ENCODE measurements at regions not wholly inside any gene's neighbourhood (a gene's known extent, or its start where the extent isn't known, plus 50 kb on each side); places are given as distances from the start of the nearest gene placed in this dataset.
"Not testable (repeated sequence)": the region's sequence is repeated elsewhere in the genome, so short reads cannot be mapped to it uniquely, and the experiment has no call there.

DNA sequence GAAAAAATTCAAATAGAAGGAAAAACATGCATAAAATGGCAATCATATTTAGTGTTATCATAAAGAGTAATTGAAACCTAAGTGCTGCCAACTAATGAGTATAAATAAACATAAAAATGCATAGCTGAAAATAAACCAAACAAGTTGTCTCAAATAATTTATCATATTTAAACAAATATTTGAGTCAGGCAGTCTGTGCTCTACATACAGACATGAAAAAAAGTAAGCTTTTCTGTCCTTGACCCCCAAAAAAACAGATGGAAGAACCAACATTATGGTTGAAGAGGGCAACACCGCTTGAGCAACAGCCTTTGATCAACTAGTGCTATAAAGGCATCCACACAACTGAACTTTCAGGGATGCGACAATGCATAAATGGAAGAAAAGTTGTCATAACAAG is 735.1 kb upstream of the MIR17HG start:
- no peak for DNase-seq
- intact Hi-C loops (cut with DNase I) = no loop called here

GRCh38 chr13:90613076-90613795 is 734.3 kb upstream of the MIR17HG start:
- intact Hi-C loops (cut with DNase I) = no loop called here
- ATAC-seq (ENCODE audit: poor library complexity) (no peak), DNase-seq (no peak)

More for the DNA sequence above, 735.1 kb upstream of the MIR17HG start:
- ATAC-seq (ENCODE audit: poor library complexity) = no peak

- intact Hi-C loops (cut with DNase I) = no loop called here
- DNase-seq = no peak
- ATAC-seq (ENCODE audit: poor library complexity) = no peak
These were observed 732.3 kb upstream of the MIR17HG start for GRCh38 chr13:90615236-90615635.

- intact Hi-C loops (cut with DNase I) = no loop called here
- no peak for ATAC-seq (ENCODE audit: poor library complexity)
These were observed 731.7 kb upstream of the MIR17HG start for GRCh38 chr13:90615767-90616166.

DNA sequence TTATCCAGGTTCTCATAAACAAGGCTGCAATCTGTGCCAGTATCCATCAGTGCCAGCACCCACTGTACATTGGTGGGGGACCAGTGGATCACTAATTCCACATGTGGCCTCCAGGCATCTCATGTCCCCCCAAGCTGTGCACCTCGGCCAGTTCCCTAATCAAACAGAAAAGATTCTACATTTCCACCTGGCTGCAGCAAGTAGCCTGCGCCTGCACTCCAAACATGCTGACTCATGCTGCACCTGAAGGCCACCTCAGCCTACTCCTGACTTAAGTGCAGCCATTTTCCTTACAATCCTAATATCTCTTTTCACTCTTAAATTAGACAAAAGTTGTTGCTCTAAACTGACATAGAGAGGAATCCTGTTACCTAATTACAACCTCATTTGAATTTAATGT is 729.4 kb upstream of the MIR17HG start:
- DNase-seq (no peak), ATAC-seq (ENCODE audit: poor library complexity) (no peak)
- intact Hi-C loops (cut with DNase I) = no loop called here

More at GRCh38 chr13:90615767-90616166, 731.7 kb upstream of the MIR17HG start:
- no peak for DNase-seq

DNA sequence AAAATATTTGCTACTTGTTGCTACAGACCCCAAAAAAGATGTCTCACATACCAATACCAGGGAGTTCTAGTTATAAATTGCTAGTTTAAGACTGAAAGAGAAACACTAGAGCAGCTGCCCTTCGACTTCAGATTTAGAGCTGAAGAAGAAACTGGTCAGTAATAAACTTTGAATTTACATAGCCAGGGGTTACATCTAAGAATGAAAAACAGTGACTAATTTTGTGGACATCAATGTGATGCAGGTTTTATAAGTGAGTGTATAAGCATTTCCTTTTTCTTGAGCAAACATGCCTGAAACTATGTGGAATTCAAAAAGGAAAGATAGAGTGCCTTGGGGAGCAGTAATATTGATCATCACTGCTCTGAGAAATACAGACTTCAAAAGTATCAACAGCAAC is 724.9 kb upstream of the MIR17HG start:
- intact Hi-C loops (cut with DNase I) = no loop called here
- DNase-seq (no peak), ATAC-seq (ENCODE audit: poor library complexity) (no peak)

GRCh38 chr13:90623318-90624011 is 724.0 kb upstream of the MIR17HG start:
- intact Hi-C loops (cut with DNase I) = no loop called here
- ATAC-seq (ENCODE audit: poor library complexity) (no peak), DNase-seq (no peak)

GRCh38 chr13:90627813-90628212 is 719.7 kb upstream of the MIR17HG start:
- DNase-seq (no peak), ATAC-seq (ENCODE audit: poor library complexity) (no peak)
- intact Hi-C loops (cut with DNase I) = no loop called here

GRCh38 chr13:90628471-90628870 is 719.0 kb upstream of the MIR17HG start:
- ATAC-seq (ENCODE audit: poor library complexity) (no peak), DNase-seq (no peak)
- intact Hi-C loops (cut with DNase I) = no loop called here

GRCh38 chr13:90630716-90631115 is 716.8 kb upstream of the MIR17HG start:
- intact Hi-C loops (cut with DNase I) = no loop called here
- ATAC-seq (ENCODE audit: poor library complexity) = no peak

GRCh38 chr13:90632184-90632583 is 715.3 kb upstream of the MIR17HG start:
- DNase-seq = no peak
- ATAC-seq (ENCODE audit: poor library complexity) = no peak
- intact Hi-C loops (cut with DNase I) = no loop called here

More at GRCh38 chr13:90630716-90631115, 716.8 kb upstream of the MIR17HG start:
- no peak for DNase-seq

DNA sequence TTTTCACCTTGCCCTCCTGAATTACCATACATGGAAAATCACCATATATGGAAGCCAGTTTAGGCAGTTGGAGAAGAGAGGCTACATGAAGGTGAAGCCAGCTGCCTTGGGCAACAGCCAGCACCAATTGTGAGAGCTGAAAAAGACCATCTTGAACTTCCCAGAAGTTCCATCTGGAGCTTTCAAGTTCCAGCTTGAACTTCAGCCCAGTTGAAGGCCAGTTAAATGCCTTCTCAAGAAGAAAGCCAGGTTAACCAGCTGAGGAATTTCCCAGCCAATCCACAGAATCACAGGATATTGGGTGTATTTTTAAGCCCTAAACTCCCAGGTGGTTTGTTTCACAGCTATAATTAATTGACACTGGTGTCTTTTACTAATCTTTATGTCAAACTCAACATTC is 713.6 kb upstream of the MIR17HG start:
- DNase-seq (no peak), ATAC-seq (ENCODE audit: poor library complexity) (no peak)
- intact Hi-C loops (cut with DNase I) = no loop called here

DNA sequence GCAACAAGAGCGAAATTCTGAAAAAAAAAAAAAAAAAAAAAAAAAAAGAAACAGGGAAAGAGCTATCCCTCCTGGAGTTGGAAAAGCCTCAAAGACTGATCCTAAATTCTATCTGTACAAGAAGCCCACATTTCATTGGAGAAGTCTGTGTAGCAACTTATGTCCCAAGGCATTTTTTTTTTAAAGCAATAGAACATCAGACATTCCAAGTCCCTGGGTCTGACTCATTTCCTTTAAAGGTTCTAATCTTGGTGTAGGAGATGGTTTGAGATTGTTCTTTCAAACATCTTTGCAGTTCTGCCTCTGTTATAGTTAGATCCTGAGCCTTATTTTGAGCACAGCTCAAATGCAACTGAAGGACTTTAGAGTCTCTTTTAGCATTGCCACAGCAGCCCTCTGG is 706.5 kb upstream of the MIR17HG start:
- ATAC-seq (ENCODE audit: poor library complexity) (no peak), DNase-seq (no peak)
- intact Hi-C loops (cut with DNase I) = no loop called here

GRCh38 chr13:90641884-90642283 is 705.6 kb upstream of the MIR17HG start:
- intact Hi-C loops (cut with DNase I) = no loop called here
- no peak for ATAC-seq (ENCODE audit: poor library complexity)
- DNase-seq = no peak

GRCh38 chr13:90645582-90645981 is 701.9 kb upstream of the MIR17HG start:
- intact Hi-C loops (cut with DNase I) = no loop called here
- ATAC-seq (ENCODE audit: poor library complexity) = no peak
- no peak for DNase-seq

DNA sequence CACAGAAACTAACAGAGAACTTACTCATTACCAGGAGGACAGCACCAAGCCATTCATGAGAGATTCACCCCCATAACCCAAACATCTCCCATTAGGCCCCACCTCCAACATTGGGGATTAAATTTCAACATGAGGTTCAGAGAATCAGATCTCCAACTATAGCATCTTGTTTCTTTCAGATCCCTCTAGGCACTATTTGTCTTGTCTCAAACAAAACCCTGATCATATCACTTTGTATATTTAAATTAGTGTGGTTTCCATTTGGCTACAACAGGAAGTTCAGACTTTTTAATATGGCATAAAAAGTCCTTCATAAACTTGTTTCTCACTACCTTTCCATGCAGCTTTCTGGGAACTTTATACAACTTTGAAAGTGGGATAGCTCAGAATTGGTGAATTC is 699.0 kb upstream of the MIR17HG start:
- DNase-seq (no peak), ATAC-seq (ENCODE audit: poor library complexity) (no peak)

DNA sequence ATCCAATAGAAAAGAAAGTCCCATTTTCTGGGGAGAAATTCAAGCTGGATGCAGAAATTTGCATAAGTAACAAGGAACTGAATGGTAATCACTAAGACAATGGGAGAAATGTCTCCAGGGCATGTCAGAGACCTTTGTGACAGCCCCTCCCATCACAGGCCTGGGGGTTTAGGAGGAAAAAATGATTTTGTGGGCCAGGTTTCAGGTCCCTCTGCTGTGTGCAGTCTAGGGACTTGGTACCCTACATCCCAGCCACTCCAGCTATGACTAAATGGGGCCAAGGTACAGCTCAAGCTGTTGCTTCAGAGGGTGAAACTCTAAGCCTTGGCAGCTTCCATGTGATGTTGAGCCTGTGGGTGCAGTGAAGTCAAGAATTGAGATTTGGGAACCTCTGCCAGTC is 695.5 kb upstream of the MIR17HG start:
- DNase-seq = no peak
- intact Hi-C loops (cut with DNase I) = no loop called here

More for the DNA sequence above, 699.0 kb upstream of the MIR17HG start:
- intact Hi-C loops (cut with DNase I) = no loop called here

GRCh38 chr13:90654970-90655369 is 692.5 kb upstream of the MIR17HG start:
- no peak for ATAC-seq (ENCODE audit: poor library complexity)
- intact Hi-C loops (cut with DNase I) = no loop called here
- DNase-seq = no peak

More for the DNA sequence above, 695.5 kb upstream of the MIR17HG start:
- ATAC-seq (ENCODE audit: poor library complexity) = no peak

DNA sequence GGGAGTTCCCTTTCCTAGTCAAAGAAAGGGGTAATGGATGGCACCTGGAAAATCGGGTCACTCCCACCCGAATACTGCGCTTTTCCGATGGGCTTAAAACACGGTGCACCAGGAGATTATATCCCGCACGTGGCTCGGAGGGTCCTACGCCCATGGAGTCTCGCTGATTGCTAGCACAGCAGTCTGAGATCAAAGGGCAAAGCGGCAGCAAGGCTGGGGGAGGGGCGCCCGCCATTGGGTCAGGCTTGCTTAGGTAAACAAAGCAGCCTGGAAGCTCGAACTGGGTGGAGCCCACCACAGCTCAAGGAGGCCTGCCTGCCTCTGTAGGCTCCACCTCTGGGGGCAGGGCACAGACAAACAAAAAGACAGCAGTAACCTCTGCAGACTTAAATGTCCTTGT is 683.3 kb upstream of the MIR17HG start:
- intact Hi-C loops (cut with DNase I); ATAC-seq (ENCODE audit: poor library complexity): not testable (repeated sequence)

GRCh38 chr13:90673746-90674145 is 673.7 kb upstream of the MIR17HG start:
- intact Hi-C loops (cut with DNase I) = no loop called here
- no peak for ATAC-seq (ENCODE audit: poor library complexity)
- no peak for DNase-seq

More for the DNA sequence above, 683.3 kb upstream of the MIR17HG start:
- DNase-seq = not testable (repeated sequence)

Data from Right ventricle myocardium superior (tissue), 1 donor.